Trophoblast cell (in vitro differentiated cells and primary cell): ENCODE measurements at regions not wholly inside any gene's neighbourhood (a gene's known extent, or its start where the extent isn't known, plus 50 kb on each side); places are given as distances from the start of the nearest gene placed in this dataset.

Experiments
- DNase-seq, 2 donors: peaks; one replicate each; pipeline ENCODE4 v3.0.0-alpha.2; 2016
- H2AFZ ChIP-seq: 2 replicates; pipeline ENCODE4 v1.6.1; 2013; ENCODE audit warnings: low read length, moderate library complexity, mild to moderate bottlenecking; ENCODE audit not compliant: insufficient read depth, poor library complexity
- H2AK5ac ChIP-seq: 2 replicates; pipeline ENCODE4 v1.6.1; 2013; ENCODE audit warnings: mild to moderate bottlenecking, low read length
- H2BK120ac ChIP-seq: 2 replicates; pipeline ENCODE4 v1.6.1; 2013; ENCODE audit warnings: low read length, mild to moderate bottlenecking, moderate library complexity; ENCODE audit not compliant: insufficient read depth, poor library complexity
- H2BK12ac ChIP-seq: 2 replicates; pipeline ENCODE4 v1.6.1; 2013; ENCODE audit warnings: mild to moderate bottlenecking, low read length, moderate library complexity
- H2BK5ac ChIP-seq: 2 replicates; pipeline ENCODE4 v1.6.1; 2013; ENCODE audit warnings: low read length, low read depth, moderate library complexity, mild to moderate bottlenecking; ENCODE audit not compliant: poor library complexity
- H3K14ac ChIP-seq: 2 replicates; pipeline ENCODE4 v1.6.1; 2013; ENCODE audit warnings: mild to moderate bottlenecking, low read length
- H3K18ac ChIP-seq: 2 replicates; pipeline ENCODE4 v1.6.1; 2013; ENCODE audit warnings: mild to moderate bottlenecking, low read length
- H3K23ac ChIP-seq: 2 replicates; pipeline ENCODE4 v1.6.1; 2013; ENCODE audit warnings: low read length
- H3K27ac ChIP-seq: 2 replicates; pipeline ENCODE4 v1.5.1; 2013; ENCODE audit warnings: low read depth, mild to moderate bottlenecking, inconsistent platforms, low read length, moderate library complexity
- H3K27me3 ChIP-seq: 2 replicates; pipeline ENCODE4 v1.6.1; 2013; ENCODE audit warnings: inconsistent platforms, mild to moderate bottlenecking, low read length, moderate library complexity; ENCODE audit not compliant: insufficient read depth
- H3K36me3 ChIP-seq, 2 experiments: 1 replicate in 1 of 2; 2 replicates in 1 of 2; pipeline ENCODE4 v1.6.1; 2013; ENCODE audit warnings: low read length in 2 of 2, mild to moderate bottlenecking in 2 of 2, moderate library complexity in 1 of 2; ENCODE audit not compliant: insufficient read depth in 2 of 2, control insufficient read depth in 1 of 2
- H3K4ac ChIP-seq: 2 replicates; pipeline ENCODE4 v1.6.1; 2013; ENCODE audit warnings: low read depth, mild to moderate bottlenecking, low read length, moderate library complexity
- H3K4me1 ChIP-seq, 2 experiments: 1 replicate in 1 of 2; 2 replicates in 1 of 2; pipeline ENCODE4 v1.6.1; 2013; ENCODE audit warnings: low read length in 2 of 2, mild to moderate bottlenecking in 2 of 2, moderate library complexity in 1 of 2; ENCODE audit not compliant: insufficient read depth in 2 of 2, control insufficient read depth in 1 of 2
- H3K4me2 ChIP-seq: 2 replicates; pipeline ENCODE4 v1.6.1; 2013; ENCODE audit warnings: inconsistent platforms, mild to moderate bottlenecking, low read length, moderate library complexity
- H3K4me3 ChIP-seq: 2 replicates; pipeline ENCODE4 v1.5.1; 2013; ENCODE audit warnings: mild to moderate bottlenecking, low read depth, low read length, inconsistent platforms
- H3K79me1 ChIP-seq: one replicate; pipeline ENCODE4 v1.6.1; 2013; ENCODE audit warnings: low read length
- H3K79me2 ChIP-seq: 2 replicates; pipeline ENCODE4 v1.6.1; 2013; ENCODE audit warnings: low read length, mild to moderate bottlenecking; ENCODE audit not compliant: control insufficient read depth, insufficient read depth, poor library complexity
- H3K9ac ChIP-seq: 2 replicates; pipeline ENCODE4 v1.6.1; 2013; ENCODE audit warnings: mild to moderate bottlenecking, low read length
- H3K9me3 ChIP-seq: 2 replicates; pipeline ENCODE4 v1.6.1; 2013; ENCODE audit warnings: low read depth, mild to moderate bottlenecking, control low read depth, inconsistent platforms, low read length; ENCODE audit not compliant: insufficient read depth
- H4K12ac ChIP-seq: 2 replicates; pipeline ENCODE4 v1.6.1; 2013; ENCODE audit warnings: low read depth, mild to moderate bottlenecking, low read length, moderate library complexity
- H4K8ac ChIP-seq: 2 replicates; pipeline ENCODE4 v1.6.1; 2013; ENCODE audit warnings: low read depth, mild to moderate bottlenecking, low read length, moderate library complexity
- H4K91ac ChIP-seq: one replicate; pipeline ENCODE4 v1.6.1; 2013; ENCODE audit warnings: low read depth, mild to moderate bottlenecking, low read length, moderate library complexity
- WGBS: extraction: QIAGEN DNeasy Blood & Tissue Kit; methylation state at CpG from one replicate; pipeline ENCODE4 v1.1.7; 2013; ENCODE audit warnings: missing lambda C conversion rate; ENCODE audit not compliant: insufficient read length, insufficient coverage; ENCODE audit errors: extremely low coverage; 5-methylcytosine and 5-hydroxymethylcytosine counted together

DNA sequence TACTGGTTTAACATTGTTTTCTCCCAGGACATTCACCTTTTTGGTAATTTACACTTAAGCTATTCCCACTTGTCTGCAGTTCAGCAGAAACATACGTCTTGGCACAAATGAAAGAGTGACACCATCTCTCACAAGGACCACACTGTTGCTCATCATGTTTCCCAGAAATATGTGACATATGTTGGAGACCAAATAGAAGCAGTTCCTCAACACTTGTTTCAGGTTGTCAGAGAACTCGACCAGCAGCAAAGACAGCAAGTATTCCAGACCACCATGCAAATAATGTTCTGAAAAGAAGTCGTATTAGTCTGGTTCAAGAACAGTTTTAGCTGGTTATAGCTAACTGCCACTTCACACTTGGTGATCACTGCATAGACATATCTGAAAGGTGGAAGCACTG, 81.3 kb upstream of the KLF6 start:
- Histone ChIP-seq H3K4ac (no peak overlapping the region), H2BK5ac (no peak overlapping the region), H4K91ac (no peak overlapping the region), H4K12ac (no peak overlapping the region), H3K79me1 (peaks cover 5% of the 10 kb centered on the region), H3K4me1 (peaks cover 5 to 6% of the 10 kb centered on the region in 2 experiments), H3K27me3 (no peaks in the 10 kb centered on the region), H3K18ac (no peak overlapping the region), H4K8ac (no peak overlapping the region), H2AK5ac (no peak overlapping the region), H3K23ac (no peak overlapping the region), H3K9me3 (no peaks in the 10 kb centered on the region), H2AFZ (no peak overlapping the region), H3K27ac (no peak overlapping the region), H3K4me3 (no peak overlapping the region), H3K4me2 (no peak overlapping the region), H2BK120ac (no peak overlapping the region), H3K9ac (no peak overlapping the region), H3K79me2 (no peaks in the 10 kb centered on the region), H3K36me3 (no peaks in the 10 kb centered on the region), H2BK12ac (no peak overlapping the region), H3K14ac (no peak overlapping the region)
- WGBS, result no CpG with 5 or more reads among the region's 3 CpGs
- DNase-seq, result peak in 1 of 2 donors; percentile 26

DNA sequence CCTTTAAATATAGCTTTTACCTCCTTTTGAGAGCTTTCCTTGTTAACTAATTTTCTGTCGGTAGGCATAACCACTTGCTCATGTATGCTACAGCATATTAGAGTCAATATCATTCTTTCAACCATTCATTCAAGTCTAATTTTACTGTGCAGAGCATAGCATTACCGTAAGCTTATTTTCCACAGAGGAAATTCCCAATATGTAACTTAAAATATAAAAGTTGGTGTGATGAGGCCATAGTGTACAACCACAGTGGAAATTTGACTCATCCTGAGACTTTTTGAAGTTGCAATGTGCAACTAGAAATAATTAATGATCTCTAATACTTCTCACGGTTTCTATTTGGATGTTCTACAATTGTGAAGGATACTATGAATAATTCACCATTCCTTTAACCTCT, 80.6 kb upstream of the KLF6 start:
- H3K79me1 ChIP-seq, result peaks cover 7% of the 10 kb centered on the region
- H3K4ac ChIP-seq, result no peak overlapping the region
- H4K12ac ChIP-seq, result no peak overlapping the region
- H4K8ac ChIP-seq, result no peak overlapping the region
- no peak overlapping the region for H2AK5ac ChIP-seq
- no CpG with 5 or more reads among the region's 3 CpGs for WGBS
- no peak overlapping the region for H3K14ac ChIP-seq
- no peak overlapping the region for H3K4me2 ChIP-seq
- H3K27ac ChIP-seq, result no peak overlapping the region
- no peak overlapping the region for H2BK120ac ChIP-seq
- no peak overlapping the region for H4K91ac ChIP-seq
- no peak overlapping the region for H2BK12ac ChIP-seq
- H3K4me1 ChIP-seq, result peaks cover 5 to 6% of the 10 kb centered on the region in 2 experiments
- no peak overlapping the region for H3K9ac ChIP-seq
- H3K9me3 ChIP-seq, result no peaks in the 10 kb centered on the region
- H2BK5ac ChIP-seq, result no peak overlapping the region
- H2AFZ ChIP-seq, result no peak overlapping the region
- H3K36me3 ChIP-seq, result no peaks in the 10 kb centered on the region
- H3K79me2 ChIP-seq, result no peaks in the 10 kb centered on the region
- no peak overlapping the region for H3K18ac ChIP-seq
- H3K27me3 ChIP-seq, result no peaks in the 10 kb centered on the region
- H3K4me3 ChIP-seq, result no peak overlapping the region
- DNase-seq, result peak in 1 of 2 donors; percentile 9
- H3K23ac ChIP-seq, result no peak overlapping the region

DNA sequence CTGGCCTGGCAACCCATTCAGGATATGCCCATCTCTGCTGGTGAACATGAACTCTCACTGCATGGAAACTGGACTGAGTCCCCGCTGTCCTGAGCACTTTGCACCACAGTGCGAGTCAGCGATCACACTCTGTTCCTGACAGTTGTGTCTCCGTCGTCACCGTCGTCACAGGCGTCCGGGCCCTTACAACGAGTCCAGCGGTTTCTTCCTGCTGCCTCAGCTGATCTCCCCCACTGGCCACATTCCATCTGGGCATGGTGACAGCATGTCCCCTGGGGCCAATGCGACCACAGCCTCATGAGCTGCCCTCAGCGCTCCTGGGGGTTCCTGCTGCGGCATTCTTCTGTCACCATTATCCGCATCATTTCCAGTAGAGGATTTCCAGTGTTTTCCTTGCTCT, 76.8 kb upstream of the KLF6 start:
- H4K8ac ChIP-seq, result no peak overlapping the region
- H2AFZ ChIP-seq, result no peak overlapping the region
- no peaks in the 10 kb centered on the region for H3K36me3 ChIP-seq
- H3K79me2 ChIP-seq, result no peaks in the 10 kb centered on the region
- no peak overlapping the region for H3K14ac ChIP-seq
- H3K79me1 ChIP-seq, result peaks cover 6% of the 10 kb centered on the region
- H3K4ac ChIP-seq, result no peak overlapping the region
- DNase-seq, result peak; percentile 40 to 52
- H4K91ac ChIP-seq, result peak overlapping the region; percentile 1
- no peak overlapping the region for H3K23ac ChIP-seq
- no peak overlapping the region for H3K9ac ChIP-seq
- no peak overlapping the region for H3K4me2 ChIP-seq
- H2BK120ac ChIP-seq, result no peak overlapping the region
- H3K9me3 ChIP-seq, result no peaks in the 10 kb centered on the region
- no peak overlapping the region for H2BK5ac ChIP-seq
- no peak overlapping the region for H2AK5ac ChIP-seq
- no peak overlapping the region for H4K12ac ChIP-seq
- no peak overlapping the region for H3K18ac ChIP-seq
- no peaks in the 10 kb centered on the region for H3K27me3 ChIP-seq
- H2BK12ac ChIP-seq, result no peak overlapping the region
- peaks cover 5 to 7% of the 10 kb centered on the region in 2 experiments for H3K4me1 ChIP-seq
- no CpG with 5 or more reads among the region's 15 CpGs for WGBS
- no peak overlapping the region for H3K4me3 ChIP-seq
- H3K27ac ChIP-seq, result no peak overlapping the region

DNA sequence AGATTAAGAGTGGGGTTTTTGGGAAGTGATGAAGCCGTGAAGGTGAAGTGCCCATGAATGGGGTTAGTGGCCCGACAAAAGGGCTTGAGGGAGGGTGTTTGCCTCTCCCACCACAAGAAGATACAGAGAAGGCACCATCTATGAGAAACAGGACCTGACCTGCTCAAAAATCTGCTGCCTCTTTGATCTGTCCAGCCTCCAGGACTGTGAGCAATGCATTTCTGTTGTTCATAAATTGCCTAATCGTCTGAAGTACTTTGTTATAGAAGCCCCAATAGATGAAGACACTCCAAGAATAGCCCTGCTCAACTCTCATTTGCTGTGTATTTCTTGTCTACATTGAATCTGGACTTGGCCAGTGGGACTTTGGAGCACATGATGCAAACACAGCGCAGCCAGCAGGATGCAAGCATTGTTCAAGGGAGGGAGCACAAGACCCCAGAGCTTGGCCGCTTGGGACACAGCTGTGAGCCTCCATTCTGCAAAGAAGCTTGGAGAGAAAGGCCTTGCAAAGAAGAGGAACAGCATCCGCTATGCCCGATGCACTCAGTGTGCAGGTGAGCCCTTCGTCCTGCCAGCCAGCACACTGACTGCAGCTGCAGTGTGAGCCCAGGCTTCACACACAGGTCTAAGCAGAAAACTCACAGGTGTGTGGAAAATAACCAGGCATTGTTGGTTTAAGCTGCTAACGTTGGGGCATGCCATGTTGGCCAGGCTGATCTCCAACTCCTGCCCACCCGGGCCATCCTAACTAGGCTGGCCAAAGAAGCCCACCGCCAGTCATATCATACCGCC, 73.2 kb upstream of the KLF6 start:
- H3K4me3 ChIP-seq, result no peak overlapping the region
- H3K18ac ChIP-seq, result no peak overlapping the region
- no peak overlapping the region for H2AK5ac ChIP-seq
- H4K12ac ChIP-seq, result no peak overlapping the region
- peaks cover 13% of the 10 kb centered on the region for H3K79me1 ChIP-seq
- no peak overlapping the region for H3K27ac ChIP-seq
- H3K4ac ChIP-seq, result no peak overlapping the region
- no peak overlapping the region for H3K4me2 ChIP-seq
- H3K4me1 ChIP-seq, result peaks cover 6 to 19% of the 10 kb centered on the region in 2 experiments
- H3K23ac ChIP-seq, result no peak overlapping the region
- no peaks in the 10 kb centered on the region for H3K36me3 ChIP-seq
- no peaks in the 10 kb centered on the region for H3K27me3 ChIP-seq
- DNase-seq, result peak in 1 of 2 donors; percentile 22
- H2AFZ ChIP-seq, result no peak overlapping the region
- no peaks in the 10 kb centered on the region for H3K9me3 ChIP-seq
- H4K91ac ChIP-seq, result no peak overlapping the region
- H3K9ac ChIP-seq, result no peak overlapping the region
- no peak overlapping the region for H2BK120ac ChIP-seq
- no peak overlapping the region for H4K8ac ChIP-seq
- WGBS, result no CpG with 5 or more reads among the region's 12 CpGs
- H2BK12ac ChIP-seq, result no peak overlapping the region
- no peak overlapping the region for H3K14ac ChIP-seq
- H2BK5ac ChIP-seq, result no peak overlapping the region
- no peaks in the 10 kb centered on the region for H3K79me2 ChIP-seq
